GM21447 (cell line): ENCODE measurements at regions not wholly inside any gene's neighbourhood (a gene's known extent, or its start where the extent isn't known, plus 50 kb on each side); places are given as distances from the start of the nearest gene placed in this dataset.

ENCODE experiments used
- ATAC-seq: cut with Tn5 transposase; IDR thresholded peaks from one replicate; pipeline ENCODE4 v1.9.1; 2021; ENCODE audit not compliant: unreplicated experiment

DNA sequence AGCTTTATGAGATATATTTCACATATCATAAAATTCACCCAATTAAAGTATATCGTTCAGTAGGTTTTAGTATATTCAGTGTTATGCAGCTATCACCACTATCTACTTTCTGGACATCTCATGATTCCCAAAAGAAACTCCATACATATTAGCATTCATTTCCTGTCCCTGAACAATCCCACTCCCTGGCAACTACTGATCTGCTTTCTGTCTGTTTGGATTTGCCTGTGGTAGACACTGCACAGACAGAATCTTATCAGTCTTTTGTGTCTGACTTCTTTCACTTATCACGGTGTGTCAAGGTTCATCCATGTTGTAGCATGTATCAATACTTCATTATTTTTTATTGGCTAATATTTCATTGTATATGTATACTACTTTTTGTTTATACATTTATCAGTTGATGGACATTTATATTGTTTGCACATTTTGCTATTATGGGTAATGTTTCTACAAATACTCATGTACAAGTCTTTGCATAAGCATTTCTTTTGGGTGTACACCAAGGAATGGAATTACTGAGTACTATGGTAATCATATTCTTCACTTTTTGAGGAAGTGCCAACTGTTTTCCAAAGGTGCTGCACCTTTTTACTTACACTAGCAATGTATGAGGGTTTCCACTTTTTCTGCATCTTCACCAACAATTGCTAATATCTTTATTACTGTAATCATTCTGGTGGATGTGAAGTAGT is 373.9 kb downstream of the AASDHPPT start:
- ATAC-seq, result no peak

DNA sequence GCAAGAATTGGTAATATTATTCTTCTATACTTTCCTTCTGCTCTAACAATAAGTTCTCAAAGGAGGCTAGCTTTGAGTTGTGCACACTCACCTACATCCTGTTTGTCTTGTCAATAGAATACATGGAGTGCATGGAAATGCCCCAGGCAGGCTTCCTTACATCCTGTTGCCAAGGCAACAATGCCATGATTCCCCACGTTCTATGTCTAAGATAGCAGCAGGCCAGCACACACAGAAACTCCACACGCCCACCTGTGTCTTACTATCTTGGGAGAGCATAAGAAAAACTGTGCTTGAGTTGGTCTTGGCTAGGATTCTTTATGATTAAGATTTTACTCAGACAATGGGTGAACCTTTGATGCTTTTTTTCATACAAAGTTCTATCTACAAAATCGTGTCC is 379.2 kb downstream of the AASDHPPT start:
- no peak for ATAC-seq

DNA sequence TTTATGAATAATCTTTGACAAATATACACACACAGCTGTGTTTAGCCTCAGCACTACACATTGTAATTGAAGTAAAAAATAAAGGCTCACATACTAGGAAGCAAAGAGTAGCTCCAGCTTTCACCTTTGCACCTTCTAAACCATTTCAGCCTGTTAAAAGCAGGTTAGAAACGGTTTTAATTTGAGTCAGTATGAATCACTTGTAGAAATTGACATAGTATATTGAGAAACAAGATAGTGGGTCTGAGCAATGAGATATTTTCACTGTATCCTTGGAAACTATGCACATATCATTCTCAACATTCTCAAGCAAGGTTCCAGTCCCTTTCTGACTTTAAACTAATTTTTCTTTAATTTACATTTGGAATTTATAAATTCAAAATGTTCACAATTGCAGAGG is 380.3 kb downstream of the AASDHPPT start:
- no peak for ATAC-seq

DNA sequence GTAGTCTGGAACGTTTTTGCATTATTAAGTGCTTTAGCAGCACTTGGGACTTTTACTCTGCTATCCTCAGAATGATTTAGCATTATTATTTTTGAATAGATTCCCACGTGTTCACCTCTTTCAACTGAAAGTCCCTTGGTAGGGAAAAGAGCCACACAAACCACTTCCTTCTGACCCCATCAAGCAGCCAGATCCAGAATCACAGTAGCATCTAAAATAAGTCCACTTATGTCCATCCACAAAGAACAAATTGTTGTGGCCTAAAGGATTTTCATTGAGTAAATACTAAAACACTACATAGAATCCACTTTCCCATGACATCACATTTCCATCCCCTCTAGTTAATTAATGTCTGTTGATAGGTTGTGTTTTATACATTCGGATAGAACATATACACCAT is 381.7 kb downstream of the AASDHPPT start:
- ATAC-seq, result no peak

DNA sequence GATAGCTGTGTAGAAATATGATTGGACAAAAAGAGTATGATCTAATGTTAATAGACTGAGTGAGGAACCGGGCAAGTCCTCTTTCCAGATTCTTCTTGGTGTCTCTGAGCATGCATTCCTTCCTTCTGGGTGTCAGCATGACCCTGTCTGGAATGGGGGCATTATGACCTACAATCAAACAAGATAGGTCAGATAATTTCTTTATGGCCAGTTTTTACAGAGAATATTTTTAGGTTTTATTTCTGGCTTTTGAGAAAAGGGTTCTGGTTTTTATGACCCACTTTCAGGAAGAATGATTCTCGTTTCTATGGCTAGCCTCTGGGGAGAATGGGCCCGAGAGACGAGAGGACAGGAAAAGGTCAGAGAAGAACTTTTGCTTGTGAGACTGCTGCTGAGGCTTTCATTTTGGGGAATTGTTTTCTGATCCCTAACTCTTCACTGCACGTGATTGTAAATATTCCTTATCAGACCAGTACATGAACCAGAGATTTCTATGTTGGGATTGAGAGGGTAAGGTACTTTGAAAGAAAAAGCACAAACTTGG is 383.8 kb downstream of the AASDHPPT start:
- ATAC-seq, result no peak

DNA sequence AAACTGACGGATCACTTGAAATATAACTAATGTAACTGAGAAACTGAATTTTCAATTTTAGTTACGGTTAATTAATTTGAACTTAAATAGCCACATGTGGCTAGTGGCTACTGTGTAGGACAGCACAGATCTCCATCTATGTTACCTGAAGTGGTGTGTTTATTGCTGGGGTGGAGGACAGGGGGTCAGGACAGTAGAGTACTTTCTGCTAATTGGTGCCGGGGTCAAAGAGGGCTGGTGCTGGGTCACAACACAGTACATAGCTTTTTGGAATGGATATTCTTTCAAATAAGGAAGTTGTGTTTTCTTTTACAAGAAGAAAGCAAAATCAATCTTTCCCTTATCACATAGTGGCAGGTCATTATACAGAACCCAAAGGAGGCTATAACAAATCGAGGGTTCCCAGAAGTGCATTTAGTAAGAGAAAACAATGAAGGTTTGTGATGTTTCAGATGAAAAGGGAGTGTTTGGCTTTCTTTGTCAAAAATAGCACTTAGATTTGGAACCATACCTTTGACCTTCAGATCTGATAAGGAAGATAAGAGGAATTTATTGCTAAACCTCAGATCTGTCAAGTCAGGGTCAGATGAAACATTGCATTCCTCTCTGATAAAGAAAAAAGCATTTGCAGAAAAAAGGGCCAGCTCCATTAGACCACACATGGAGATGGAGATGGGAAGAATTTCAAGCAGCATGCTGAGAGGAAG is 384.5 kb downstream of the AASDHPPT start:
- no peak for ATAC-seq

- ATAC-seq, result no peak
Measured at GRCh38 chr11:106463154-106463553, 385.7 kb downstream of the AASDHPPT start.

GRCh38 chr11:106463796-106464201 is 386.3 kb downstream of the AASDHPPT start:
- no peak for ATAC-seq

- ATAC-seq, result no peak
Measured at GRCh38 chr11:106464728-106465127, 387.3 kb downstream of the AASDHPPT start.

DNA sequence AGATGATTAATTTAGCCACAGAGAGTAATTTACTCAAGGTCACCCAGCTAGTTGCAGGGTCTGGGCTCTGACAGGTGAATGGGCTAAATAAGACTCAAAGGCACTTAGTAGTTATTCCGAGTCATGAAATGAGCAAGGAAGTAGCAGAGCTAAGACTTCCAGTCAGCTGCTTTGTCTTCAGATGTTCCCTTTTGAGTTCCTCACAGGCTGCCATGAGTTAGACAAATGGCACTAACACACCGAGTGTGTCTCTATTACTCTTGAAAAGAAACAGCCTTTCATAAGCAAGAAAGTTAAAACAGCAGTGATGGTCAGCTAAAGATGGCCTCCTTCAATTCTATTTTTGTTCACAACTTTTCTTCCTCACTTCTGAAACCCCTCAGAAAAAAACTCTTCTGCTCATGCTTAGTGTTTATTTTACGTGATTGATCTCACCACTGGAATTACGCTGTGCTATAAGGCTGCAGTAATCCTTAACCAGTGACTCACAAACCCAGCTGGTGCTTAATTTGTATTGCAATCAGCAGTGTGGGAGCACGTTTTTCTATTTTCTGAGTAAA is 389.1 kb downstream of the AASDHPPT start:
- ATAC-seq, result no peak

GRCh38 chr11:106467501-106467900 is 390.0 kb downstream of the AASDHPPT start:
- no peak for ATAC-seq

DNA sequence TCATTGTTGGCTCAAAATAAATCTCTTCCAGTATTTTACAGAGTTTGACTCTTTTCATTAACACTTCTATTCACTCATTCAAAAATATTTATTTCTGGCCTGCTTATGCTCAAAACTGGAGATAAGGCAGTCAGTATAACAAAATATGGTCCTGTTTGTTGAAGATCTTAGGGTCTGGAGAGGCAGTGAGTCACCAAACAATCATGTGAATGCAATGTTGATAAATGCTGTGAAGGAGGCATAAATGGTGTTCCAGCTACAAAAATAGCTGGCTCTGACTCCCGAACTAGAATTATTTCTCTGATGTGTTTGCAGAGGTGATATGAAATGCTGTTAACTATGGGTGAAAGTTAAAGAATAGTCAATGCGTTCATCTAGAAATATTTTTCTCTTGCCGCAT is 390.6 kb downstream of the AASDHPPT start:
- no peak for ATAC-seq

DNA sequence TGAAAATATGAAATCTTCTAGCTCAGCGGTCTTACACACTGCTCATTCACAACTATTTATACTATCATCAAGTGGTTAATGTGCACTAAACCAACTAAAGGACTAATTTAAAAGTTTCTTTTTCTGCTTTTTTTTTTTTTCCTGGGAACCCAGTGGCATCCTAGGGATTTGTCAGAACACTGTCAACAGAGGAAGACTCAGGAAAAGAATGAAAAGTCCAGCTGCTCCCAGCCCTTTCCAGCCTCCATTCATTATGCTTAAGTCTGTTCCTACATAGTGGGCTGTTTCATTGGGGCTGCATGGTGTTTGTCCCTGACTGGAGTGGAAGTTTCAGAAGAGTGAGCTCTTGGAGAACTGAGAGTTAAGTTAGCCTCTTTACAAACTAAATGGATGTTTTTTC is 391.1 kb downstream of the AASDHPPT start:
- no peak for ATAC-seq

DNA sequence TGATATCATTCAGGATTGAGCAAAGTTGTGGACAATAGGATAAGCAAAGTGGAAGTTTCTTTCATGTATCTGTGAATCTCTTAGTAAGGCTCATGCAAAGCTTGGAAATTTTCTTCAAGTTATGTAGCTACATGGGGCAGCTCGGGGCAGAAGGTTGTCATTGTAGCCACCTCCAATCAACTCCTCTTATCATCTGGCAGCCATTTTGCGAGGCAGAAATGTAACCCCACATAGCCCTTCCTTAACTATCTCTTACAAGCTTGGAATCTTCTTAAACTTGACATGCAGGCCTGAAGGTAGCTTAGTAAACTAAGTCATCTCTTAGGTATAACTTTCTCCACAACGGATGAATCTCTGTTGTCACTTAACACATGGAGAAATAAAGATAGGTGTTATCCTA is 392.8 kb downstream of the AASDHPPT start:
- no peak for ATAC-seq

GRCh38 chr11:106471276-106471675 is 393.8 kb downstream of the AASDHPPT start:
- no peak for ATAC-seq

DNA sequence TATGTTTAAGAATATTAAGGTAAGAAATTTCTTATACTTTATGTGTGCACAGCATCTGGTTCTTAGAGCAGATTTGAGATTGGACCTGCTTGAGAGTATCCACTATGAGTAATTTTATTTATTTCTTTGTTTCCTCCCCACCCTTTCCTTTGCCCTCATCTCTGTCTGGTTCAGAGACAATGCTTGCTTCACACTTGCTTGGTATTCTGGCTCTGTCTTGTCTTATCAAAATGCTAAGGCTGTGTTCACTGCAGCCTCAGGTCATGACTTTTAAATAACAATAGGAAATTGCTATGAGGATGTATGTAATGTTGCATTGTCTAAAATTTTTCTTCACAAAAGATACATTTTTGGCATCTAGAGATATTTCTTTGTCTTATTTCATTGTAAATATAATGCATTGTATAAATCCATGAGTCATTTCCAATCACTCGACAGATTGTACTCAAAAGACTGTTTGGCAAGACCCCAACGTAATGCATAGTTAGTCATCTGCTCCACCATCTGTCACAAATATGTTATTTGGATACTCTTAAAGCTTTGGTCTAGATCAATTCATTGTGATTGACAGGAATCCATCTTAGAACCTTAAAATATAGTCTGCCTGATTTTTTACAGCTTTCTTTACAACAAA is 395.7 kb downstream of the AASDHPPT start:
- ATAC-seq, result no peak

- no peak for ATAC-seq
Measured at GRCh38 chr11:106474274-106474673, 396.8 kb downstream of the AASDHPPT start.

DNA sequence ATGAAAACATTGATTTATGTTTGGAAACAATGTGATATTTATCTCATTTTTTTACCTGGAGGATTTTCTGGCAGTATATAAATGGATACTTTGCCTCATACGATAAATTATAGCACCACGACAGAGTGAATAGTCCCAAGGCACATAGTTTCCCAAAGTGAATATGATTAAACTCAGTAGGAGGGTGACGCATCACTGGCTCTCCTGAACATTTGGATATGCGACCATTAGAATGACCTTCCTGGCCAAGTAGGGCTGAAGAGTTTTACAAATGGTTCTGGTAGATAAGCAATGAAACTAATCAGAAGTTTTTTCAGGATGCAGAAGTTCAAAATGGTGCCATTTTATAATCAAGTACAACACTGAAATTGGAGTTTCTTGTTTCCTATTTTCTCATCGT is 397.7 kb downstream of the AASDHPPT start:
- ATAC-seq, result no peak

GRCh38 chr11:106477776-106478175 is 400.3 kb downstream of the AASDHPPT start:
- no peak for ATAC-seq

- ATAC-seq, result no peak
Measured at GRCh38 chr11:106479646-106480045, 402.2 kb downstream of the AASDHPPT start.

GRCh38 chr11:106480581-106481190 is 403.2 kb downstream of the AASDHPPT start:
- ATAC-seq, result no peak
